Tibial nerve (tissue), 4 donors: ENCODE measurements at regions not wholly inside any gene's neighbourhood (a gene's known extent, or its start where the extent isn't known, plus 50 kb on each side); places are given as distances from the start of the nearest gene placed in this dataset.

Experiments used
- DNase-seq, 2 donors: peaks; one replicate each; pipeline ENCODE4 v3.0.0-alpha.2; 2019; ENCODE audit warnings: low spot score in 2 of 2
- H3K27ac ChIP-seq, 4 donors: fragments of 200-600 bp; sonication (generic) in 3 of 4; one replicate each; pipeline ENCODE4 v1.5.1; 2017 to 2019; ENCODE audit warnings: mild to moderate bottlenecking in 1 of 4
- H3K27me3 ChIP-seq, 2 donors: fragments of 200-600 bp; sonication (generic) in 1 of 2; one replicate each; pipeline versions ENCODE4 v1.5.1 to v1.6.0; 2017 to 2019
- H3K36me3 ChIP-seq, 3 donors: fragments of 200-600 bp; sonication (generic); one replicate each; pipeline ENCODE4 v1.5.1; 2018 to 2019
- H3K4me1 ChIP-seq, 4 donors: fragments of 200-600 bp; sonication (generic) in 3 of 4; one replicate each; pipeline ENCODE4 v1.5.1; 2017 to 2019
- H3K4me3 ChIP-seq, 4 donors: fragments of 200-600 bp; sonication (generic) in 3 of 4; one replicate each; pipeline ENCODE4 v1.5.1; 2017 to 2019; ENCODE audit warnings: mild to moderate bottlenecking in 1 of 4, moderate library complexity in 1 of 4
- H3K9me3 ChIP-seq, 4 donors: fragments of 200-600 bp; sonication (generic) in 3 of 4; one replicate each; pipeline ENCODE4 v1.5.1; 2017 to 2019
- CTCF ChIP-seq, 5 experiments: fragments of 200-600 bp in 3 of 5; fragments of 450-650 bp in 2 of 5; sonication (generic) in 3 of 5; IDR thresholded peaks; one replicate each; pipeline ENCODE4 v1.5.1; 2016 to 2019; ENCODE audit warnings: antibody characterized with exemption in 5 of 5, mild to moderate bottlenecking in 3 of 5, moderate library complexity in 2 of 5
- EP300 ChIP-seq, 2 donors: sonication (generic); formaldehyde crosslinking; IDR thresholded peaks; one replicate each; pipeline ENCODE4 v1.6.1; 2017; ENCODE audit warnings: antibody characterized with exemption in 2 of 2, mild to moderate bottlenecking in 1 of 2
- POLR2A ChIP-seq, 2 donors: fragments of 450-650 bp; IDR thresholded peaks; one replicate each; pipeline ENCODE4 v1.6.1; 2017; ENCODE audit warnings: antibody characterized with exemption in 2 of 2, mild to moderate bottlenecking in 2 of 2, moderate library complexity in 2 of 2
- WGBS, 2 donors: methylation state at CpG; one replicate each; pipeline ENCODE4 v1.1.5; 2018; 5-methylcytosine and 5-hydroxymethylcytosine counted together

DNA sequence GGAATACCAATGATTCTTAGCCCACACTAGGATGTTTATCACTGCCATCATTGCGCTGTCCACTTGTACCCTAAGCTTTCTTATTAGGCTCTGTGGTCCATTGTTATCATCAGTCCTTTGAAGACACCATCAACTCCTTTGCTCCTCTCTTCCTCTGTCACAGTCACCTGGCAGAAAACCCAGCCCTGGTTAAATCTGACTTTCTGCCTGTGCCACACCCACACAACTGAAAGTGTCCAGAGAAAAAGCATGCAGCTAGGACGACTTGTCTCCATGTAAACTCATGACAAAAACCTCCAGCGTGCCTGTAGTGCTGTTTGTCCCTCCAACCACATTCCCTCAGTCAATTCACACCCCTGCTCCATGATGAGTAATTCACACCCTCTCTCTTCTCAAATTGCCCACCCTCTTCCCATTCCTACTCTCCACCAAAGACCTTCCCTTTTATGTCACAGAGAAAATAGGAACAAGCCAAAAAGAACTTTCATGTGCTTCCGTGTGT lies 297.4 kb upstream of the MGAT5 start:
- Histone ChIP-seq H3K27me3 (no peaks in the 10 kb centered on the region), H3K4me1 (no peaks in the 10 kb centered on the region), H3K4me3 (no peak overlapping the region), H3K36me3 (no peaks in the 10 kb centered on the region), H3K27ac (no peak overlapping the region), H3K9me3 (no peaks in the 10 kb centered on the region)
- WGBS, 2 donors: 59 to 65% methylated on average over 4 of the region's 4 CpGs
- no peak for DNase-seq
- TF ChIP-seq CTCF (IDR thresholded peaks at IDR 0.05) (no peak), EP300 (IDR thresholded peaks at IDR 0.05) (no peak)

DNA sequence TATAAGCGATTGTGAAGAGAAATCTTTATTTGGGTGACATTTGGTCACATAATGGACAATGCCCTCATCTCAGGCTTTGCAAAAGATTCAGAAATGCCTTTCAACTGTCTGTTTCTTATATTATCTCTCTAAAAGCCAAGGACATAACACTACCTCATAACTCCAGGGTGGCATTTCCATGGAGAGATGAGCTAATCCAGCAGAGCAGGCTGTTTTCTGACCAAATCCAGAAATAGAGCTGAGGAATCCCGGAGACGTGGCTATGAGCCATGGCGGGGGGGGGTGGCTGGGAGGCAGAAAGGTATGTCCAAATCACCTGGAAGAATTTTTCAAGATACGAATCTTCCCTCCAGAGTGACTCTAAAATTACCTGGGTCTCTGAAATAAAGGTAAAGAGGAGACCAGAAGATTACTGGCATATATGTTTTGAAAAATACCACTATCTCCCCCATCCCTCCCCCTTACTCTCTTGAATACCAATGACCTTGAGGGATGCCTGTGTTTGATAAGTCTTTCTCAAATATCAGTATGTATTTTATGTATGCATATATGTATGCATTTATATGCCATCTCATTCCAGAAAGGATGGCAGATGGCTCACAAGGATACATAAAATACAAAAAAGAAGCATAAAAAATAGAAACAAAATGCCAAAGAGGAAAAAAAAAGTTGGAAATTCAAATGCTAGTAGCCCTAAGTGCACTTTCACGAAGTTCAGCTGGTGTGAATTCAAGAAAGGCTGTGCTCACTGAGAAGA lies 296.0 kb upstream of the MGAT5 start:
- H3K4me3 ChIP-seq: no peak overlapping the region
- no peaks in the 10 kb centered on the region for H3K27me3 ChIP-seq
- H3K27ac ChIP-seq: no peak overlapping the region
- H3K9me3 ChIP-seq: no peaks in the 10 kb centered on the region
- no peaks in the 10 kb centered on the region for H3K4me1 ChIP-seq
- 52 to 57% methylated on average over 6 of the region's 6 CpGs for WGBS, 2 donors
- TF ChIP-seq CTCF (IDR thresholded peaks at IDR 0.05) (no peak), EP300 (IDR thresholded peaks at IDR 0.05) (no peak), POLR2A (IDR thresholded peaks at IDR 0.05) (no peak)
- DNase-seq: no peak
- no peaks in the 10 kb centered on the region for H3K36me3 ChIP-seq

DNA sequence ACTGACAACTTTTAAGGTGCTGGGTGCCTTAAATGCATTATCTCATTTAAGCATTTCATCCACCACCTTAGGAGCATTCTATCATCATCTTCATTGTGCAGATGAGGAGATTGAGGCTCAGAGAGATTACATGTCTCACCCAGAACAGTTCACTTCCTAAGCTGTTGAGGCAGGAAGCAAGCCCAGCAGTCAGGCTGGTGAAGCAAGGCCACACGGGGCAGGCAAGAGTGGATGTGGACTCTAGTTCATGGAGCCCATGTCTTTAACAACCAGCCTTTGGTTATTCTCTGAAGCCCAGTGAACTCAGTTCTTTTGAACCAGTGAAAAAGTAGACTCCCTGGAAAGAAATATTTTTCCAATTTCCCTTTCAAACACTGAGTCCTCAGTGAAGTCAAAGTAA lies 294.8 kb upstream of the MGAT5 start:
- Histone ChIP-seq H3K36me3 (no peaks in the 10 kb centered on the region), H3K4me3 (no peak overlapping the region), H3K4me1 (no peaks in the 10 kb centered on the region), H3K27me3 (no peaks in the 10 kb centered on the region), H3K27ac (no peak overlapping the region), H3K9me3 (no peaks in the 10 kb centered on the region)
- no peak for DNase-seq
- no peak for TF ChIP-seq CTCF (IDR thresholded peaks at IDR 0.05)
- TF ChIP-seq POLR2A (IDR thresholded peaks at IDR 0.05): no peak
- no peak for TF ChIP-seq EP300 (IDR thresholded peaks at IDR 0.05)
- 64 to 69% methylated on average over 1 of the region's 1 CpG for WGBS, 2 donors

- WGBS, 2 donors: 69 to 71% methylated on average over 4 of the region's 4 CpGs
- no peak for DNase-seq
- TF ChIP-seq CTCF (IDR thresholded peaks at IDR 0.05) (no peak), EP300 (IDR thresholded peaks at IDR 0.05) (no peak), POLR2A (IDR thresholded peaks at IDR 0.05) (no peak)
These were observed 287.1 kb upstream of the MGAT5 start for GRCh38 chr2:133966720-133967304.

DNA sequence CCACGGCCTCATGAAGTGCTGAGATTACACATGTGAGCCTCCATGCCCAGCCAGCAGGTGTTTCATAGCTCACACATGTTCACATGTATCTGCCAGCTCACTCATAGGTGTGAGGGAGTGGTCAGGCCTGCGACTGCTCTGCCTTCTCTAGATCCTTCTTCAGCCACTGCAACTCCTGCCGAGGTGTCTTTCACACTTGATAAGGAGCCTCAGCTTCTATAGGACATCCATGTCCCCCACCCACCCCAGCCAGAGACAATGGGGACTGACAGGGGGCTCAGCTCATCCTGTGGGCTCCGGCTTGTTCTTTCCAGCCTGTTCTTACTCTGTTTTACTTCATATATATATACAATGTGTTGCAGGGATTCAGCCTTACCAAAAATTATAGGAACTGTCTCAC lies 286.5 kb upstream of the MGAT5 start:
- H3K36me3 ChIP-seq: no peaks in the 10 kb centered on the region
- 87 to 92% methylated on average over 4 of the region's 4 CpGs for WGBS, 2 donors
- H3K27ac ChIP-seq: no peak overlapping the region
- peaks cover 0 to 12% (median 0%) of the 10 kb centered on the region in 4 donors for H3K4me1 ChIP-seq
- H3K4me3 ChIP-seq: no peak overlapping the region
- no peaks in the 10 kb centered on the region for H3K27me3 ChIP-seq
- TF ChIP-seq EP300 (IDR thresholded peaks at IDR 0.05) (no peak), CTCF (IDR thresholded peaks at IDR 0.05) (no peak)
- no peaks in the 10 kb centered on the region for H3K9me3 ChIP-seq
- DNase-seq: no peak

More at GRCh38 chr2:133966720-133967304, 287.1 kb upstream of the MGAT5 start:
- no peaks in the 10 kb centered on the region for H3K9me3 ChIP-seq
- peaks cover 0 to 6% (median 0%) of the 10 kb centered on the region in 4 donors for H3K4me1 ChIP-seq
- no peak overlapping the region for H3K27ac ChIP-seq
- H3K36me3 ChIP-seq: no peaks in the 10 kb centered on the region
- no peak overlapping the region for H3K4me3 ChIP-seq
- H3K27me3 ChIP-seq: no peaks in the 10 kb centered on the region
